GM12878 (cell line): ENCODE measurements at regions not wholly inside any gene's neighbourhood (a gene's known extent, or its start where the extent isn't known, plus 50 kb on each side); places are given as distances from the start of the nearest gene placed in this dataset.

Experiments
- ATAC-seq: fragments of 200-7000 bp; cut with Tn5 transposase; 3 replicates; pipeline ENCODE4 v1.9.1; 2020; ENCODE audit warnings: mild to moderate bottlenecking, moderate library complexity
- BruUV-seq: library from RNA; stranded (reverse); fragments of 400-500 nt; replicated peaks from 2 replicates; lab custom pipeline; 2021; lab: Mats Ljungman, UMichigan
- CTCF ChIA-PET: fragments of 300-600 bp; sonication (Branson Sonifier 250); formaldehyde crosslinking; extraction: SDS; loops from one replicate; lab custom pipeline; 2021; ENCODE audit warnings: inconsistent platforms; lab: Yijun Ruan, JAX
- POLR2A ChIA-PET: fragments of 350-600 bp; formaldehyde crosslinking; extraction: SDS; loops from one replicate; lab custom pipeline; 2021; ENCODE audit warnings: inconsistent platforms; lab: Charles Lee
- RAD21 ChIA-PET: fragments of 300-600 bp; sonication (Branson Sonifier 250); formaldehyde crosslinking; loops from one replicate; lab custom pipeline; 2023; ENCODE audit warnings: antibody characterized with exemption; ENCODE audit not compliant: unreplicated experiment; lab: Charles Lee
- SMC1A ChIA-PET: fragments of 300-600 bp; sonication (Branson Sonifier 250); formaldehyde crosslinking; loops from one replicate; lab custom pipeline; 2023; ENCODE audit not compliant: unreplicated experiment, uncharacterized antibody; lab: Charles Lee
- DNase-seq: peaks from one replicate; pipeline ENCODE4 v3.0.0-alpha.2; 2011; ENCODE audit warnings: low read depth, low spot score
- FAIRE-seq: peaks from 3 replicates; lab custom pipeline; 2011; peaks lifted over from hg19 to GRCh38; lab: Jason Lieb, UNC
- H2AFZ ChIP-seq: 2 replicates; pipeline ENCODE4 v1.6.0; 2011; ENCODE audit warnings: low read depth, low read length, control low read depth; ENCODE audit not compliant: control insufficient read depth
- H3K27ac ChIP-seq: 2 replicates; pipeline ENCODE4 v1.5.1; 2011; ENCODE audit warnings: control low read depth; ENCODE audit not compliant: control insufficient read depth, insufficient read depth
- H3K27me3 ChIP-seq, 2 experiments: replicated peaks in 1 of 2; 2 replicates each; pipeline versions ENCODE4 v1.6.0 to v1.6.1; 2011; ENCODE audit warnings: low read length in 1 of 2; ENCODE audit not compliant: control insufficient read depth in 2 of 2, insufficient read depth in 2 of 2
- H3K36me3 ChIP-seq, 2 experiments: 2 replicates each; pipeline ENCODE4 v1.5.1; 2011; ENCODE audit warnings: low read length in 1 of 2; ENCODE audit not compliant: control insufficient read depth in 2 of 2, insufficient read depth in 2 of 2
- H3K4me1 ChIP-seq: 2 replicates; pipeline ENCODE4 v1.6.1; 2011; ENCODE audit warnings: mild to moderate bottlenecking, low read length, moderate library complexity, mixed read lengths; ENCODE audit not compliant: control insufficient read depth, insufficient read depth
- H3K4me2 ChIP-seq: 2 replicates; pipeline ENCODE4 v1.6.0; 2011; ENCODE audit warnings: control low read depth; ENCODE audit not compliant: control insufficient read depth, insufficient read depth
- H3K4me3 ChIP-seq: fragments of 200-600 bp; sonication (generic); 2 replicates; pipeline ENCODE4 v1.5.1; 2016
- H3K79me2 ChIP-seq: 2 replicates; pipeline ENCODE4 v1.6.0; 2011; ENCODE audit warnings: low read length; ENCODE audit not compliant: control insufficient read depth, insufficient read depth
- H3K9ac ChIP-seq: 2 replicates; pipeline ENCODE4 v1.8.0; 2011; ENCODE audit warnings: low read length, control low read depth, mixed read lengths; ENCODE audit not compliant: control insufficient read depth, insufficient read depth
- H3K9me3 ChIP-seq: replicated peaks from 3 replicates; pipeline ENCODE4 v1.5.1; 2011; ENCODE audit warnings: mild to moderate bottlenecking, low read length; ENCODE audit not compliant: control insufficient read depth, insufficient read depth
- H4K20me1 ChIP-seq: 2 replicates; pipeline ENCODE4 v1.6.0; 2011; ENCODE audit not compliant: control insufficient read depth, insufficient read depth
- CBFB ChIP-seq: IDR thresholded peaks from 2 replicates; pipeline ENCODE4 v1.6.1; 2016; ENCODE audit warnings: antibody characterized with exemption, low read depth
- DPF2 ChIP-seq: fragments of 450-650 bp; IDR thresholded peaks from 2 replicates; pipeline ENCODE4 v1.6.1; 2017; ENCODE audit warnings: mild to moderate bottlenecking
- GABPA ChIP-seq: IDR thresholded peaks from 2 replicates; pipeline ENCODE4 v1.6.1; 2014; ENCODE audit warnings: antibody characterized with exemption, low read depth, mild to moderate bottlenecking, inconsistent platforms
- GATAD2B ChIP-seq: fragments of 450-650 bp; conservative IDR thresholded peaks from 2 replicates; pipeline ENCODE4 v1.6.1; 2017; ENCODE audit warnings: low read depth, mild to moderate bottlenecking, moderate library complexity
- IRF3 ChIP-seq: fragments of 450-650 bp; IDR thresholded peaks from 2 replicates; pipeline ENCODE4 v1.6.1; 2014; ENCODE audit warnings: mild to moderate bottlenecking
- MXI1 ChIP-seq: fragments of 150-350 bp; IDR thresholded peaks from 2 replicates; pipeline ENCODE4 v1.6.1; 2011; ENCODE audit warnings: low read depth, mild to moderate bottlenecking, inconsistent platforms, low read length, improper control_type of control experiment
- NRF1 ChIP-seq: conservative IDR thresholded peaks from 2 replicates; pipeline ENCODE4 v1.6.1; 2011; ENCODE audit warnings: mild to moderate bottlenecking, low read depth, low read length, improper control_type of control experiment
- RAD21 ChIP-seq: IDR thresholded peaks from 2 replicates; pipeline ENCODE4 v1.6.1; 2011; ENCODE audit warnings: mild to moderate bottlenecking, low read depth, low read length, moderate library complexity; ENCODE audit not compliant: insufficient read depth
- SMARCA5 ChIP-seq: fragments of 450-650 bp; IDR thresholded peaks from 2 replicates; pipeline ENCODE4 v1.6.1; 2017; ENCODE audit warnings: mild to moderate bottlenecking
- STAT3 ChIP-seq: IDR thresholded peaks from 2 replicates; pipeline ENCODE4 v1.6.1; 2011; ENCODE audit warnings: low read depth, low read length, improper control_type of control experiment
- TARDBP ChIP-seq: IDR thresholded peaks from 2 replicates; pipeline ENCODE4 v1.6.1; 2016; ENCODE audit warnings: borderline replicate concordance
- ZBTB4 ChIP-seq: fragments of 450-650 bp; formaldehyde crosslinking; IDR thresholded peaks from 2 replicates; pipeline ENCODE4 v1.4.0; 2022; ENCODE audit warnings: mild to moderate bottlenecking, moderate library complexity
- WGBS: methylation state at CpG from one replicate; pipeline ENCODE4 v1.1.6; 2016; ENCODE audit warnings: low lambda C conversion rate; ENCODE audit not compliant: insufficient replicate concordance, insufficient coverage; ENCODE audit errors: missing lambda C conversion rate; 5-methylcytosine and 5-hydroxymethylcytosine counted together
- in situ Hi-C: fragments of 300-500 bp; cut with MboI; formaldehyde crosslinking; loops from 9 replicates; pipeline ENCODE4 v1.14.3; 2018; ENCODE audit warnings: mixed read lengths
- intact Hi-C: fragments of 100-400 bp; cut with micrococcal nuclease; formaldehyde crosslinking; loops from one replicate; pipeline ENCODE4 v1.14.2; 2022; ENCODE audit not compliant: unreplicated experiment
- TF ChIP-seq, protein P1 (sequence below): IDR thresholded peaks from 2 replicates; pipeline ENCODE4 v1.6.1; 2011; ENCODE audit warnings: low read depth, low read length, improper control_type of control experiment, borderline replicate concordance
- TF ChIP-seq, protein P2 (sequence below): fragments of 150-350 bp; IDR thresholded peaks from 2 replicates; pipeline ENCODE4 v1.6.1; 2014; ENCODE audit warnings: mild to moderate bottlenecking, low read depth, low read length

DNA sequence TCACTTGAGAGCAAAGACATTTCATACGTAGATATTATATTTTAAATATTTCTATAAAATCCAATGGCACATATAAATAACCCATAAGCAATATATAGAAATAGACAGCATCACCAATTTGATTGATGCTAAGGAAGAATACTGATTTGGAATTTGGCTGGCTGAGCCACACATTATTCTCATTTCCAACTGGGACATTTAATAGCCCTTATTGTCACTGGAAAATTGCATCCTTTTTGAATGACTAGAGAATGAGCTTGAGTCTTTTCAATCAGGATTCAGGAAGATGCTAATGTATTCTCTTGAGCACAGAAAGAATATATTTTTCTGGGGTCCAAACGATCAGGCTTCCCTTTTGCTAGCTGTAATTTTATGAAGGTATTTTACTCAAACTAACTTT, 70.9 kb upstream of the KCNH8 start:
- BruUV-seq, result no TSS peak
- FAIRE-seq, result no peak

GRCh38 chr3:19075037-19075436, 73.3 kb upstream of the KCNH8 start:
- ChIA-PET POLR2A (no interaction called here), SMC1A (no interaction called here), RAD21 (no interaction called here), CTCF (interaction anchor here (0.9 kb wide), 1 partner anchor 18 kb away, joined by 5 read pairs; no protein-coding TSS in a partner anchor)
- no TSS peak for BruUV-seq
- Histone ChIP-seq H3K79me2 (no peaks in the 10 kb centered on the region), H3K9me3 (no peaks in the 10 kb centered on the region), H3K4me3 (no peak overlapping the region), H3K4me2 (no peak overlapping the region), H3K27me3 (no peaks in the 10 kb centered on the region), H3K27ac (no peak overlapping the region), H2AFZ (no peak overlapping the region), H3K4me1 (no peaks in the 10 kb centered on the region), H4K20me1 (no peaks in the 10 kb centered on the region), H3K36me3 (no peaks in the 10 kb centered on the region), H3K9ac (no peak overlapping the region)
- in situ Hi-C loops (no loop called here), intact Hi-C loops (no loop called here)
- no peak for ATAC-seq
- no peak for FAIRE-seq
- WGBS, result 0% methylated on average over 2 of the region's 2 CpGs
- DNase-seq, result no peak
- TF ChIP-seq, protein P1, sequence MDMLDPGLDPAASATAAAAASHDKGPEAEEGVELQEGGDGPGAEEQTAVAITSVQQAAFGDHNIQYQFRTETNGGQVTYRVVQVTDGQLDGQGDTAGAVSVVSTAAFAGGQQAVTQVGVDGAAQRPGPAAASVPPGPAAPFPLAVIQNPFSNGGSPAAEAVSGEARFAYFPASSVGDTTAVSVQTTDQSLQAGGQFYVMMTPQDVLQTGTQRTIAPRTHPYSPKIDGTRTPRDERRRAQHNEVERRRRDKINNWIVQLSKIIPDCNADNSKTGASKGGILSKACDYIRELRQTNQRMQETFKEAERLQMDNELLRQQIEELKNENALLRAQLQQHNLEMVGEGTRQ, result no peak
- TF ChIP-seq, protein P2, sequence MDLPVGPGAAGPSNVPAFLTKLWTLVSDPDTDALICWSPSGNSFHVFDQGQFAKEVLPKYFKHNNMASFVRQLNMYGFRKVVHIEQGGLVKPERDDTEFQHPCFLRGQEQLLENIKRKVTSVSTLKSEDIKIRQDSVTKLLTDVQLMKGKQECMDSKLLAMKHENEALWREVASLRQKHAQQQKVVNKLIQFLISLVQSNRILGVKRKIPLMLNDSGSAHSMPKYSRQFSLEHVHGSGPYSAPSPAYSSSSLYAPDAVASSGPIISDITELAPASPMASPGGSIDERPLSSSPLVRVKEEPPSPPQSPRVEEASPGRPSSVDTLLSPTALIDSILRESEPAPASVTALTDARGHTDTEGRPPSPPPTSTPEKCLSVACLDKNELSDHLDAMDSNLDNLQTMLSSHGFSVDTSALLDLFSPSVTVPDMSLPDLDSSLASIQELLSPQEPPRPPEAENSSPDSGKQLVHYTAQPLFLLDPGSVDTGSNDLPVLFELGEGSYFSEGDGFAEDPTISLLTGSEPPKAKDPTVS, result no peak
- TF ChIP-seq ZBTB4 (CRISPR knock-in tag) (no peak), MXI1 (no peak)

More for the DNA sequence above, 70.9 kb upstream of the KCNH8 start:
- CTCF ChIA-PET, result interaction anchor here (0.9 kb wide), 1 partner anchor 12 kb away, joined by 5 read pairs; no protein-coding TSS in a partner anchor
- Histone ChIP-seq H3K79me2 (no peaks in the 10 kb centered on the region), H3K9ac (no peak overlapping the region), H3K4me1 (no peaks in the 10 kb centered on the region), H3K27ac (no peak overlapping the region)
- in situ Hi-C loops, result no loop called here
- no peak for DNase-seq
- SMC1A ChIA-PET, result no interaction called here
- TF ChIP-seq GABPA (no peak), RAD21 (no peak), CBFB (no peak), SMARCA5 (no peak), STAT3 (no peak), NRF1 (no peak), GATAD2B (no peak), DPF2 (no peak), TARDBP (no peak), IRF3 (no peak)
- TF ChIP-seq, all 136 proteins: peak for 0
- intact Hi-C loops, result no loop called here
- H3K4me2 ChIP-seq, result no peak overlapping the region
- WGBS, result 38% methylated on average over 2 of the region's 2 CpGs
- H3K9me3 ChIP-seq, result no peaks in the 10 kb centered on the region
- H2AFZ ChIP-seq, result no peak overlapping the region
- no peaks in the 10 kb centered on the region for H3K27me3 ChIP-seq
- ChIA-PET POLR2A (no interaction called here), RAD21 (no interaction called here)
- ATAC-seq, result no peak
- no peaks in the 10 kb centered on the region for H3K36me3 ChIP-seq
- no peaks in the 10 kb centered on the region for H4K20me1 ChIP-seq
- H3K4me3 ChIP-seq, result no peak overlapping the region
